Inferior parietal cortex (tissue), 1 donor: ENCODE measurements at regions not wholly inside any gene's neighbourhood (a gene's known extent, or its start where the extent isn't known, plus 50 kb on each side); places are given as distances from the start of the nearest gene placed in this dataset.
"Not testable (repeated sequence)": the region's sequence is repeated elsewhere in the genome, so short reads cannot be mapped to it uniquely, and the experiment has no call there.

Experiments
- DNase-seq: peaks from one replicate; pipeline ENCODE4 v3.0.0-alpha.2; 2016; ENCODE audit errors: extremely low spot score

DNA sequence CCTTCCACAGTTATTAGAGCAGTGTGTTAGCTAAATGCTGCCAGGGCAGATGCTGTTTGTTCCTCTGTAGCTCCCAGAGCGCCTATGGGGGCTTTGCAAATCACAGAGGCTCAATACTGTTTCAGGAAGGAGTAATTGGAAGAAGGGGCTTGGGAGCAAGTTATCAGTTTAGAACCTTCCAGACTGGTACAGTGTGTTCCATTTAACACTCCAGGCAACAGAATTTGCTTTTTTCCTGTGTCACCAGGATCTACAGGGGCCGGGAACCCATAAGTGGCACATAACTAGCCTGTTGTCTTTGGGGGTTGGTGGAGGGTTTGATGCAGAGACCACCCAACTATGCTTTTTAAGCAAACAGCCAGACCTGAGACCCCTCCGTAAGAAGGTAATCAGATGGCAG is 307.3 kb upstream of the KCNN2 start:
- no peak for DNase-seq

GRCh38 chr5:114055318-114056184 is 306.3 kb upstream of the KCNN2 start:
- DNase-seq: peak; percentile 63

GRCh38 chr5:114056185-114056538 is 305.7 kb upstream of the KCNN2 start:
- no peak for DNase-seq

- no peak for DNase-seq
Measured at GRCh38 chr5:114060866-114061265, 301.0 kb upstream of the KCNN2 start.

GRCh38 chr5:114062932-114063867 is 298.7 kb upstream of the KCNN2 start:
- no peak for DNase-seq

DNA sequence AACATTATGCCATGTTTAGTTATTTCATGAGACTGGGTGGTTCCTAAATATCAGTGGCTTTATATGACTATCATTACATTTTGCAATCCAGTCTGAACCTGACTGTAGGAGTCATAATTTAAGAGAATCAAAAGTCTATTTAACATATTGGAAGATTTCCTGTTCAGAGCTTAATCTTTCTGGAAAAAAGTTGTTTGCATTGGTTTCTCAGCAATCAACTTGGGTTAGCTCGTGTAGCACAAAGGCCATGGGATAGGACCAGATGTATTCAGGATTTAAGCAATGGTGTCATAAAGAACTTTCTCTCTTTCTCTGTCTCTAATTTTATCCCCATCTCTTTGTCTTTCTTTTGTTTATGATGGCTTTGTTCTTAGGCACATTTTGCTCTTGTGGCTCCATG is 296.0 kb upstream of the KCNN2 start:
- no peak for DNase-seq

GRCh38 chr5:114070093-114070722 is 291.7 kb upstream of the KCNN2 start:
- no peak for DNase-seq

DNA sequence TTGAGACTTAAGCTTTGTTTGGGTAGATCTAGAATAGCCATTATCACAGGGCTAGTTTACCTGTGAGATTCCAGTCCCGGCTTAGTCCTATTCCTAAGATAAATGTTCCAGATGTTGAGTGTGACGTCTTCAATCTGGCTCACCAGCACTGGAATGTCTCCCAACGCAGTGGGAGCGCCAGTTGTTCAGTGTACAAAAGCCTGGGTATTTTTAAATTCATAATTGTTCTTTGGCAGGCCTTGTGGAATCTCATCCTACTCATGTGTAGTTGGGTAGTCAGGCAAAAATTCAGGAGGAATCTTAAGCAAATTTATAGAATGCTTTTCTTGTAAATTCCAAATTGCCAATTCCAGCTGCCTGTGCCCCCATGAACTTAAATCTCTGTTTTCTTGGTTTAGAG is 272.6 kb upstream of the KCNN2 start:
- DNase-seq: no peak

DNA sequence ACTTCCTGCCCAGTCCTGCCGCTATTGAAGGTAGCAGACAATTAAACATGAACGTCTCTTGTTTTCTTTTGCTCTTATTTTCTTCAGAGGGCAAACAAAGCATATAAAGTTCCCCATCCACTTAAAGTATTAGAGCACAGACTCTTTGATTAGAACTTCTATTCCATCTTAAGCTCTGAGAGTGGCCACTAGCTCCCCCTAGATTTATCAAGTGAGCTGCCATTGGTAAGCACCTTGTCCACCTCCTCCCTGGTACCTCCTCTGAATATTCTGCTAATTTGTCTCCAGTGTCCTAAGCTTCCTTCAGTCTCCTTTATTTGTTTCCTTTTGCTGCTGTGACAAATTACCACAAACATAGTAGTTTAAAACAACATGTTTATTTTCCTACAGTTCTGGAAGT is 264.3 kb upstream of the KCNN2 start:
- DNase-seq: no peak

- no peak for DNase-seq
Measured at GRCh38 chr5:114099161-114099560, 262.7 kb upstream of the KCNN2 start.

- DNase-seq: no peak
Measured at GRCh38 chr5:114101153-114101552, 260.7 kb upstream of the KCNN2 start.

GRCh38 chr5:114113604-114114003 is 248.3 kb upstream of the KCNN2 start:
- no peak for DNase-seq

DNA sequence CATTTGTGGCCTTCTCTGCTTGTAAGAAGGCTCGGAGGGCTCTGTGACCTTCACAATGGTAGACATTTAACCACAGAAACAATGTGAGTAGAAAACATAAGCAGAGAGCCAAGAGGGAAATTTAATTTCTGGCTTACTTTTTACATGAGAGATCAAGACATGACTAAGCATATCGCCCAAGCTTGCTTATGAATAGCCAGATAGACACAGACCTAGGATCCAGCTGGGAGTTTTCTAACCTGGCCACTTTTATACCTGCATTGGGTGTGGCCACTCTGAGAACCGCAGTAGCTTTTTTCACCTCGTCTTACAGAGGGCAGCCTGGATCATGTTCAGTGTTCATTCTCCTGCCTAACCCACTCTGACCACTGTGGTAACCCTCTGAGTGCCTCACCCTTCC is 244.9 kb upstream of the KCNN2 start:
- DNase-seq: no peak

GRCh38 chr5:114118511-114118910 is 243.4 kb upstream of the KCNN2 start:
- DNase-seq: no peak

- no peak for DNase-seq
Measured at GRCh38 chr5:114120166-114120565, 241.7 kb upstream of the KCNN2 start.

DNA sequence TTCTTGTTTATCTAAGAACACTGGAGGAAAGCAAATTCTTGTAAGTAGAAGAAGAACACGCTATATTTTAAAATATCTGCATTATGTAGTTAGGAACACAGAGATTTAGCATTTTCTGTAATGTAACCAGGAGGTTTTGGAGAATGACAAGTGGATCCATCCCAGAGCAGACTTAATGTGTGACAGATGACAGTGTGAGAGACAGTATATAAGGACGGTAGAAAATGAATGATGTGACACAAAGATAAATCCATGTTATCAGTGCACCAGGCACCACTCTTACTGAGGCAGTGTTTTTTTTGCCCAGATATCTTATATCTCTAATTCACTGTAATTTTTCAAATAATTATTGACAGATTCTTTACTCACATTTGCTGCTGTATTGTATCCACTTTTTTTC is 239.0 kb upstream of the KCNN2 start:
- DNase-seq: no peak

DNA sequence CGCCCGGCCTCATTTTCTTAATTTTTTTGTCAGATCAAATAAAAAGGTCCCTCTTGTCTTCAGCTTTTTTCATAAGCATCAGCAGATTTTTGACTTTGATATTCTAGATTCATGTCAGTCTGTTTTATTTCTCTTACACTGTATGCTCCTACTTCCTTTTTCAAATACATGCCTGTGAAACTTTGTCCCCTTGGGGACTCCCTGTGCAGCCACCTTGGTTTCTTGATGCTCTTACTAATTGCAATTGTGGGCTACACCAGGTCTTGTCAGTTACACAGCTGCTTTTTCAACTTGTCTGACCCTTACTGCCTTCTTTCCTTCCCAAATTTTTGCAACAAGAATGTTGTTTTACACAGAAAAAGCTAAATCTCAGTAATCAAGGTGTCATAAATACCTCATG is 238.2 kb upstream of the KCNN2 start:
- DNase-seq: no peak

DNA sequence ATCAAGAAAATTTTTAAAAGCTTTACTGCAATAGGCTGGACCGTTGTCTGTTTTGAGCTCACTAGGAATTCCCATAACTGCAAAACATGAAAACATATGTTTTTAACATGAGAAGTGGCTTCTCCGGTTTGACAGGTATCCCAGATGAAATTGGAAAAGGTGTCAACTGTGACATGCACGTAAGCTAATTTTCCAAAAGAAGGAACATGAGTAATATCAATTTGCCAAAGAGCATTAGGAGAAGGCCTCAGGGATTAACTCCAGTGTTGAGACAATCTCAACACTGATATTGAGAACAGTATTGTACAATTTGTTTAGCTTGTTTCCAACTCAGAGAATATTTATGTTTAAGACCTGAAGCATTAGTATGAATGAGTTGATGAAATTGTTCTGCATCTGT is 215.5 kb upstream of the KCNN2 start:
- no peak for DNase-seq

- DNase-seq: no peak
Measured at GRCh38 chr5:114148253-114148652, 213.6 kb upstream of the KCNN2 start.

DNA sequence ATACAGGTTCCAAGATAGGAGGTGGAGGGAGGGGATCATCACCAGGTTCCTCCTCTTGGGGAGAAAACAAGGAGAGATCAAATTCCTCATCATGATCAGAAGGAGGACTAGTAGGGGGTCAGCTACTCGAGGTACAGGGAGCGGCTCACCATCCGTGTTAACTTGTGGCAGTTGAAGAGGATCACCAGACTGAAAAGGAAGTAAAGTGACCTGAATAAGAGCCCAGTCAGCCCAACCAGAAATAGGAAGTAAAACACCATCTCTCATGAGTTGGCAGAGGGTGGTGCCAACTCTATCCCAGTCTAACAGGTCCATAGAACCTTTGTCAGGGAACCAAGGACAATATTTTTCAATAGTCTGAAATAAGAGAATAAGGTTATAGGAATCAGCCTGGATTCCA is 213.1 kb upstream of the KCNN2 start:
- not testable (repeated sequence) for DNase-seq

- no peak for DNase-seq
Measured at GRCh38 chr5:114152656-114153360, 209.1 kb upstream of the KCNN2 start.

DNA sequence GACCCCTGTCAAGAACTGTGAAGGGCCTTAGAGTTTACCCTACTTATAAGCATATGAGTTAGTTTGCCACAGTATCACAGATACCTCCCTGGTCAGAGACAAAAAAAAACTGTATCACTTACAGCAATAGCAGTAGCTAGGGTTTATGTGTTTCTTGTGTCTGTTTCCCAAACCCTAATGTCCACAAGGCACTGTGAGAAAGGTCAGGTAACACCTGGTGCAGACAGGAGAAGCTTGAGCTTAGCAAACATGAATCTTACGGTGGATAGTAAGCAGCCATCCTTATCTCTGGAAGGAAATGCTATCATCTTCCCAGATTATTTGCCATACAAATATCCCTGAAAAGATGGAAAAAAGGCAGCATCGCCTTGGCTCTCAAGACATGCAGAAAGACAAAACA is 208.5 kb upstream of the KCNN2 start:
- DNase-seq: no peak
